Calu3 (cell line): ENCODE measurements at regions not wholly inside any gene's neighbourhood (a gene's known extent, or its start where the extent isn't known, plus 50 kb on each side); places are given as distances from the start of the nearest gene placed in this dataset.

ENCODE experiments used
- BruUV-seq: library from RNA; stranded (reverse); fragments of 400-500 nt; replicated peaks from 2 replicates; lab custom pipeline; 2021; lab: Mats Ljungman, UMichigan
- CTCF ChIA-PET: fragments of 300-600 bp; sonication (Branson Sonifier 250); formaldehyde crosslinking; loops from one replicate; lab custom pipeline; 2022; ENCODE audit warnings: antibody characterized with exemption; lab: Charles Lee
- DNase-seq: peaks from one replicate; pipeline ENCODE4 v3.0.0; 2022
- H3K27ac Mint-ChIP-seq: one replicate; pipeline ENCODE4 v1.8.0; 2022; ENCODE audit warnings: mixed read lengths; ENCODE audit not compliant: unreplicated experiment
- H3K27me3 Mint-ChIP-seq: one replicate; pipeline ENCODE4 v1.8.0; 2022; ENCODE audit warnings: mixed read lengths; ENCODE audit not compliant: unreplicated experiment
- H3K36me3 Mint-ChIP-seq: one replicate; pipeline ENCODE4 v1.8.0; 2022; ENCODE audit warnings: mild to moderate bottlenecking, moderate library complexity, mixed read lengths; ENCODE audit not compliant: insufficient read depth, unreplicated experiment
- H3K4me1 Mint-ChIP-seq: one replicate; pipeline ENCODE4 v1.8.0; 2022; ENCODE audit warnings: mild to moderate bottlenecking, low read depth, mixed read lengths; ENCODE audit not compliant: unreplicated experiment
- H3K4me3 Mint-ChIP-seq: one replicate; pipeline ENCODE4 v1.8.0; 2022; ENCODE audit warnings: mild to moderate bottlenecking, low read depth, moderate library complexity, mixed read lengths; ENCODE audit not compliant: unreplicated experiment
- H3K9me3 Mint-ChIP-seq: one replicate; pipeline ENCODE4 v1.8.0; 2022; ENCODE audit warnings: low read depth, mixed read lengths; ENCODE audit not compliant: unreplicated experiment
- intact Hi-C: fragments of 100-400 bp; cut with micrococcal nuclease; formaldehyde crosslinking; loops from one replicate; pipeline ENCODE4 v1.10.0; 2022; ENCODE audit not compliant: unreplicated experiment
- TF ChIP-seq, protein P1 (sequence below): fragments of 200-600 bp; IDR thresholded peaks from one replicate; pipeline ENCODE4 v1.8.0; 2022; ENCODE audit warnings: antibody characterized with exemption; ENCODE audit not compliant: unreplicated experiment

DNA sequence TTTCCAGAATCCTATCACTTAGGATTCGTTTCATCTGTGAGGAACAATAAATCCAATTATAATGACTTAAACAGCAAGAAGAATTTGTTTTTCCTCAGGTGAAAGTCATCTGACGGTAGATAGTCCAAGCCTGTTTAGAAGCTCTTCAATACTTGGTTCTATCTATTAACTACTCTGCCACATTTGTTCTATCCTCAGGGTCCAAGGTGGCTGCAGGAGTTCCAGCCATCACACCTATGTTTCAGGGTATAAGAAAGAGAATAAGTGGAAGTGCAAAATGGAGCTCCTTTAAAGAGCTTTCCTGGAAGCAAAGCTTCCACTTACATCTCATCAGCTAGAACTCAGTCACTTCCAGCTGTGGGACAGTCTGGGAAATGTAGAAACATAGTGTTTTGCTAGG is 72.1 kb upstream of the CCDC60 start:
- CTCF ChIA-PET = interaction anchor here (0.6 kb wide), 1 partner anchor 273 kb away, joined by 3 read pairs; no protein-coding TSS in a partner anchor
- TF ChIP-seq, protein P1, sequence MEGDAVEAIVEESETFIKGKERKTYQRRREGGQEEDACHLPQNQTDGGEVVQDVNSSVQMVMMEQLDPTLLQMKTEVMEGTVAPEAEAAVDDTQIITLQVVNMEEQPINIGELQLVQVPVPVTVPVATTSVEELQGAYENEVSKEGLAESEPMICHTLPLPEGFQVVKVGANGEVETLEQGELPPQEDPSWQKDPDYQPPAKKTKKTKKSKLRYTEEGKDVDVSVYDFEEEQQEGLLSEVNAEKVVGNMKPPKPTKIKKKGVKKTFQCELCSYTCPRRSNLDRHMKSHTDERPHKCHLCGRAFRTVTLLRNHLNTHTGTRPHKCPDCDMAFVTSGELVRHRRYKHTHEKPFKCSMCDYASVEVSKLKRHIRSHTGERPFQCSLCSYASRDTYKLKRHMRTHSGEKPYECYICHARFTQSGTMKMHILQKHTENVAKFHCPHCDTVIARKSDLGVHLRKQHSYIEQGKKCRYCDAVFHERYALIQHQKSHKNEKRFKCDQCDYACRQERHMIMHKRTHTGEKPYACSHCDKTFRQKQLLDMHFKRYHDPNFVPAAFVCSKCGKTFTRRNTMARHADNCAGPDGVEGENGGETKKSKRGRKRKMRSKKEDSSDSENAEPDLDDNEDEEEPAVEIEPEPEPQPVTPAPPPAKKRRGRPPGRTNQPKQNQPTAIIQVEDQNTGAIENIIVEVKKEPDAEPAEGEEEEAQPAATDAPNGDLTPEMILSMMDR = no peak
- DNase-seq = no peak
- intact Hi-C loops = no loop called here
- no TSS peak for BruUV-seq
- Mint-ChIP-seq H3K36me3 (no peaks in the 10 kb centered on the region), H3K9me3 (peaks cover 6% of the 10 kb centered on the region), H3K27me3 (no peaks in the 10 kb centered on the region), H3K4me1 (no peaks in the 10 kb centered on the region), H3K27ac (no peak overlapping the region), H3K4me3 (no peak overlapping the region)

DNA sequence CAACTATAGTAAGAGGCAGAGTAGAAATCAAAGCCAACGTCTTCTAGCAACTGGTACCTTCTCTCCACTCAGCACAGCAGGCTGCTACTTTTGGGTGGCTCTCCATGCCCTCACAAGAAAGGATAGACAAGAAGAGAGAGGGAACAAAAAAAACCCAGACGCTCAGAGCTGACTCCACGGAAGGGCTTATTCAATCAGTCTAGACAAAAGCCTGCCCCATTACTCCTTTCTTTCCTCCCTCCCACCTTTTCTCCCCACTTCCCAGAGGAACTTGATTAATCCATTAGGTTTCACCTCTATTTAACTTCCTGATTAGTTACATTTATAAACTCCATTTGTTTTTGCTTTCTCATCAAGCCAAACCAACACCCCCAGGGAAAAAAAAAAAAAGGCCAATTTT is 71.1 kb upstream of the CCDC60 start:
- no peak for DNase-seq
- Mint-ChIP-seq H3K4me3 (no peak overlapping the region), H3K4me1 (no peaks in the 10 kb centered on the region), H3K36me3 (no peaks in the 10 kb centered on the region), H3K9me3 (peaks cover 9% of the 10 kb centered on the region), H3K27ac (no peak overlapping the region), H3K27me3 (no peaks in the 10 kb centered on the region)
- CTCF ChIA-PET = no interaction called here
- intact Hi-C loops = no loop called here
- TF ChIP-seq, protein P1 = no peak
- no TSS peak for BruUV-seq

DNA sequence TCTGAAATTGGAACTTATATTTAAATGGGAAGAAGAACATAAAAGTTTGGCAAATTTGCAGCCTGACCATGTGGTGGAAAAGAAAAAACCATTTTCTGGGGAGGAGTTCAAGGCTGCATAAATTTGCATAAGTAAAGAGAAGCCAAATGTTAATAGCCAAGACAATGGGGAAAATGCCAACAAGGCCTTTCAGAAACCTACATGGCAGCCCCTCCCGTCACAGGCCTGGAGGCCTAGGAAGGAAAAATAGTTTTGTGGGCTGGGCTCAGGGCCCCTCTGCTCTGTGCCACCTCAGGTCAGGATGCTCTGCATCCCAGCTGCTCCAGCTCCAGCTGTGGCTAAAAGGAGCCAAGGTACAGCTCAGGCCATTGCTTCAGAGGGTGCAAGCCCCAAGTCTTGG is 67.6 kb upstream of the CCDC60 start:
- no peaks in the 10 kb centered on the region for H3K36me3 Mint-ChIP-seq
- BruUV-seq = no TSS peak
- TF ChIP-seq, protein P1 = no peak
- intact Hi-C loops = no loop called here
- no peaks in the 10 kb centered on the region for H3K27me3 Mint-ChIP-seq
- no peaks in the 10 kb centered on the region for H3K4me1 Mint-ChIP-seq
- H3K27ac Mint-ChIP-seq = no peak overlapping the region
- CTCF ChIA-PET = interaction anchor here (0.8 kb wide), 1 partner anchor 178 kb away, joined by 4 read pairs; no protein-coding TSS in a partner anchor
- H3K4me3 Mint-ChIP-seq = no peak overlapping the region
- no peak for DNase-seq
- H3K9me3 Mint-ChIP-seq = peaks cover 12% of the 10 kb centered on the region

DNA sequence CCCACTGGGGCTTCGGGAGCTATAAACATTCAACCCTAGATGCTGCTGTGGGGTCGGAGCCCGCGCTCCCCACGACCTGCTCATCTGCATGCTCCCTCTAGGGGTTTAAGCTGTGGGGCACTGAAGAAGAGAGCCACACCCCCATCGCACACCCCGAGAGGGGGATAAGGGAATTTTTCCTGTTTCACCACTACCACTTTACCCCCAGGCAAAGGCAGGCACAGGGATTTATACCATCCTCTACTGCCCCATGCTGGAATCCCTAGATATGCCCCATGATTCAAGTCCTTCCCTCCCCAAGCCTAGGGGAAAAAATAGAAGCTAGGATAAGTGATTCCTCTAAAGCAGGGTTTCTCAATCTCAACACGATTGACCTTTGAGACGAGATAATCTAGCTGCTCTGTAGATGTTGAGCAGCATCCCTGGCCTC is 59.9 kb upstream of the CCDC60 start:
- no peak for DNase-seq
- H3K27ac Mint-ChIP-seq = no peak overlapping the region
- H3K4me3 Mint-ChIP-seq = no peak overlapping the region
- intact Hi-C loops = no loop called here
- H3K36me3 Mint-ChIP-seq = no peaks in the 10 kb centered on the region
- BruUV-seq = no TSS peak
- TF ChIP-seq, protein P1 = no peak
- no peaks in the 10 kb centered on the region for H3K9me3 Mint-ChIP-seq
- CTCF ChIA-PET = no interaction called here
- H3K4me1 Mint-ChIP-seq = no peaks in the 10 kb centered on the region
- peaks cover 39% of the 10 kb centered on the region for H3K27me3 Mint-ChIP-seq
